ENCODE measurements at regions not wholly inside any gene's neighbourhood (a gene's known extent, or its start where the extent isn't known, plus 50 kb on each side); places are given as distances from the start of the nearest gene placed in this dataset.
"Not testable (repeated sequence)": the region's sequence is repeated elsewhere in the genome, so short reads cannot be mapped to it uniquely, and the experiment has no call there.

DNA sequence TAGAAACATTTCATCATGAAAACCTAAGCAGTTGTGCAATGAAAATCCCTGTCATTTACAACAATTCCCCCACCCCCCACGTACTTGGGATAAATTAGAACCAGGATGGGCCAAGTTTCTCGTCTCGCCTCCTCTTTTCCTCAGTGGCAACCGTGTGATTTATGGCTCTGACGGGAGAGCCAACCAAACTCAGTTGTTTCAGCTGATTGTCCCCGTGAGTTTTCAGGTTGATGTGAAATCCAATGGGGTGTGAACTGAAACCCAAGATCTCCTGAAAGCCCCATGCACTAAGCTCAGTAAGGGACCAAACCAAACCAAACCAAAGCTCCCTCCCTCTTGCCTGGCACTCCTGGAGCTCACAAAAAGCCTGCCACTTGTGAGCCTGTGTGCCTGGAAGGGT lies 138.7 kb upstream of the SLC24A2 start:
- DNase-seq: no peak

DNA sequence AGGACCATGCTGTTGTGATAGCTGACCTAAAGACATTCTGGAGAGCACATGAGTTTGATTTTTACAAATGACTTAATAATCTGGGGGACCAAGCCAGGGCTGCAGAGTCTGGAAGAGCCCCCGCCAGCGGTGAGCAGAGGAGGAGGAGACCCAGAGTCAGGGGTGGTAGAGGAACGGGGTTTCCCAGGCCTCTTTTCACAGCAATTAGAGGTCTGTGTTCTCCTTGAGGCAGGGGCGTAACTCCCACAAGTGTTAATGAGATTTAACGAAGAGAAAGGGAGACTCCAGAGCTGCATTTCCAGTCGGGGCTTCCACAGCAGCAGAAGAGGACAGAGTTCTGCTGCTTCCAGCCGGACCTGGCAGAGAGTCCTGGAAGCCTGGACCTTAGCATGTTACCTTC lies 137.9 kb upstream of the SLC24A2 start:
- DNase-seq: no peak

DNA sequence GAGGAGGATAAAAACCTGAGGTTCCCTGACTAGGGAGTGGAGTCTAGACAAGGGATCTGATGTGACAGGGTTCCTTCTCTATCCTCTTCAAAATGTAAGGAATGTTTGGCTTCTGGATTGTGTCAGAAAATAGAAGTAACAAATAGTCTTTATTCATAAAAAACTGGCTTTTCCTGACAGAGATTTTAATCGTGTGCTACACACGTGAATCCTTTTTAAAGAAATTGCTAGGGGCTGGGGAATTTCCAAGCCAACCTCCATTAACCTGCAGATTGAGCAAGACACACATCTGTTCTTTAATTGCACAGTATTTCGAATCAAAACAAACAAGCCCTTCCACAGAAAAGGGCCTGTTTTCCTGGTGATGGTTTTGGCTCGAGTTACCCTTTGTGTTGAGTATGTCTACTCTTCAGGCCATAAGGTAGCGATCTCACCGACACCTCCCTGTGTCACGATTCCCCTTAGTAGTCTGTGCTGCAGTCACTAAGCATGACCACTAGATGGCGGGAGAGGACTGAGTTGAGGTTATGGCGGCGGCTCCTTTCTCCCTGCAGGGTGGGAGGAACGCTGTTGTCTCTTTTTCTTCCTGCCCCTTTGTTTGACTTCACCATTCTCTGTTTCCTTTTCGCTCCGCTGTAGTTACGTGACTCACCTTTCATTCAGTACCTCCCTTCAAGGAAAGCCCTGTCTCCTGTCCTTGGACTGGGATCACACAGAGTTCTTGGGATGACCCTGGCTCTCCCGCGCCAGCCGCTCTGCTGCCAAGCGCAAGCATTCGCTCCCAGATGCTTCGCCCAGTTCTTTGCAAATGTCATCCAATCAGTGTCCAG lies 137.1 kb upstream of the SLC24A2 start:
- peak; percentile 83 for DNase-seq

DNA sequence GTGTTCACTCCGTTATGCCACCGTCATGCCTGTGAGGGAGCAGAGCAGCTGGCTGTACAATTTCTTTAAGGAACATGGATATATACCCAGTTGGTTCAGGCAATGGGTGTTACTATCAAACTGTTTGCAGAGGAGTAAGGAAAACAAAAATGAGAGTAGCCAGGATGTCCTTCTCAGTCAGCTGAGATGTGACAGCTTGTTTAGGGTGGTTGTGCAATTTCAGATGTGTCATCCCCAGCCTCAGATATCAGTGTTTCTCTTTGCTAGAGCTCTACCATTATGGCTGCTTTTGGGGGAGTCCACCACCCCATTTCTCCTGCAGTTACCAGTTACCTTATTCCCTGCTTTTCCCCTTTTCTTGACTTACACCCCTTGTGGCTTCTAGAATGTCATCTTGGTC lies 135.2 kb upstream of the SLC24A2 start:
- no peak for DNase-seq

DNA sequence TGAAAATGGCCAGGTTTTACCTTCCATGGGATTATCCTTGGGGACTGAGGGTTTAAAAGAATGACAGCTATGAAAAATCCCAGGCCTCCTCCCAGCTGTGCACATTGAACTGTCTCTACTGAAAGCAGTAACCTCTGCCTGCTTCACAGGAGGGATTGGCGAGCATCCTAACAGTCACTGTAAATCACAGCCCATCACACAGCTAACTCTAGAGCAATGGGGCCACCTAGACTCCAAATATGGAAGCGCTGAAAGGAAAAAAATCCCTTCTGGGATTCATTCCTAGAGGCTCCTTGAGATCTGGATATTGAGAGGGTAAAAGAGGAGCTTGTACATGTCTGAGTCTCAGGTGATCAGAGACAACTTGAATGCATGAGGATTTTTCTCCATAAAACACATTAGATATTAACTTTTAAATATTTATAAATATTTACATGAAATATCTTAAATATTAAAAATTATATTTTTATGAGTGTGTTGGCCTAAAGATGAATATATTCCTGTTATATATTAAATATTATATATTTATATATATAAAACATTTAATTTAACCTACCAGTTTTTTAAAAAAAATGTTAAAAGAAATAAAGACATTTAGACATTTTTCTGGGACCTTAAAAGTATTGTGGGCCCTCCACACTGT lies 133.8 kb upstream of the SLC24A2 start:
- peak; percentile 62 for DNase-seq

DNA sequence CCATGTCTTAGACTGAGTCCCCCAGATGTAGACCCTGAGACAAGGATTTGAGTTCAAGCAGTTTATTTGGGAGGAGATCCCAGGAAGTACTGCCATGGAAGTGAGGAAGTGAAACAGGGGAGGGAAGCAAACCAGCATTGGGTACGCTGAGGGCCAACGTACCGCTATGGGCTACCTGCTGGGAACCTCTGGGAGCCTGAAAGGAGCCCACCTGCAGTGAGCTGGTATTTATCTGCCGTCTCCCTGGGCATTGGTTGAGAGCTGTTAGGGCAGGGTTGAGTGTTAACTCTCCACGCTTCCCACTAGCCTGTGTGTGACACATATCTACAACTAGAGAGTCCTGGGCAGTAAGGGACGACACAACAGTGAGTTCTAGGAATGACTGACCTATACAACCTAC lies 131.6 kb upstream of the SLC24A2 start:
- DNase-seq: no peak

DNA sequence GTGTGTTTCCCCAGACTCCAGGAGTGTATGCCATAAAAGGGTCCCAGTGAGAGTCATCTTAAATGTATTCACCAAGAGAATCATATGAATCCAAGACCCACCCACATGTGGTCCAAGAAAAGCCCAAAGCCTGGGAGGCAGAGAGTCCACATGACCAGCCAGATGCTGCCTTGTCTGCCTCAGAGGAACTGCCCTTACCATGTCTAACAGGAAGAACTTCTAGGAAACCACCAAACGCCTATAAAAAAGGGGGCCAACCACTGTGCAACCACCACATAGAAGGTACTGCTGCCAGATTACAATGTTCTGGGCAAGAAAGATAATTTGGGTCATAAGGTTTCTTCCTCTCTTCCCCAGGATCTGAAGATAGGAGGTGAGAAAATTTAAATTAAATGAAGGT lies 129.8 kb upstream of the SLC24A2 start:
- DNase-seq: no peak

DNA sequence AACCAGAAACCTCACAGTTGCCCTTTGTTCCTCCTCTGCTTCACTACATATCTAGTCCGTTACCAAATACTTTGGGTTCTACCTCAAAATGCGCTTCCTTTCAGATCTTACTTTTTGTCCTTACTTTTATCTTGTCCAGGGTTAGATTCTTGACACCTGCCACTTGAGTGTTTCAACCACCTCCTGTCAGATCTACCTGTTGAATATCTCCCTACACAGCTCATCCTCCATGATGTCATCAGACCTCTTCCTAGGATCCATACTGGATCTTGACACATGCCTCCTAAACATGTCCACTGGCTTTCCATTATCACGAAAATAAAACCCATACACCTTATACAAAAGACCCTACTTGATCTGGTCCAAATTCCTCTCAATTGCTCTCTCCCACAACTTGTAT lies 125.2 kb upstream of the SLC24A2 start:
- no peak for DNase-seq

DNA sequence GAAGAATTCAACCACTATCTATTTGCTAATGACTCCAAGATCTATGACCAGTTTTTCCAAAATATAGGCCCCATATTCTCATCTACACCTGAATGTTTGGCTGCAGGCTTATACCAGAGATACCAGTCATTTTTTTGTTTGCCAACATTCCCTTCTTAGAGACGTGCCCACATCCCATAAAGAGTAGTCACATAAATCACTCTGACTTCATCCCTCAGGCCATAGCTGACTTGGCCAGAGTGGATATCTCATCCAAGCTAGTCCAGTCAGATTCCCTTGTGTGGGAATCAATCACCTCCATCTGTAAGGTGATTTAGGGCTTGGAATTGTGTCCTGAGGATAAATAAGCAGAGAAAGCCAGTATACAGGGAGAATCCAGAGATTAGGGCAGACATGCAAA lies 124.3 kb upstream of the SLC24A2 start:
- no peak for DNase-seq

DNA sequence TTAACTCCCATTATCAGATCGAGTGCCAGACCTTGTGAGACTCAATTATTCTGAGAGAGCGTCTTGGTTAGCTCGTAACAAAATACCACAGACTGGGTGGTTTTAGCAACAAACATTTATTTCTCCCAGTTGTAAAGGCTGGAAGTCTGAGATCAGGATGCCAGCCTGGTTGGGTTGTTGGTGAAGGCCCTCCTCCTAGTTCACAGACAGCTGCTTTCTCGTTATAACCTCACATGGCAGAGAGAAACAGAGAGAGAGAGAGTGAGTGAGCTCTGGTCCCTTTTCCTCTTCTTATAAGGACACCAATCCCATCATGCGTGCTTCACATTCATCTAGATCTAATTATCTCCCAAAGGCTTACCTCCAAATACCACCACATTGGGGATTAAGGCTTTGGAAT lies 114.2 kb upstream of the SLC24A2 start:
- DNase-seq: no peak

DNA sequence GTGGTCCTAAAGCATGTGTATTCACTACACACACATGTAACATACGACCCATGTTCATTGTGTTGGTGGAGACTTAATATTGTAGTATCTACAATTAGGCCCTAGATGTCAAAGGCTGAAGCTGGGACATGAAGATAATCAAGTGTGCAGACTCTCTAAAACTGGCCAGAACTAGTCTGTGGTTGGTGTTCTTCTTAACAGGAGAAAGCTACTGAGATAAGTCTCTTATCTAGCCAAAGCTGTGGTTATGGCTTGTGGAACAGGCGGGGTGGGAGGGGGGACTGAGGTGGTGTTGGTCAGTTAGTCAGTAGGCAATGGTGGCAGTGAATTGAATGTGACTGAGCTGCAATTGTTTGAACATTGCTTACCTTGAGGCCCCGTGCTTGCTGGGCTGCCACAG lies 112.7 kb upstream of the SLC24A2 start:
- no peak for DNase-seq

DNA sequence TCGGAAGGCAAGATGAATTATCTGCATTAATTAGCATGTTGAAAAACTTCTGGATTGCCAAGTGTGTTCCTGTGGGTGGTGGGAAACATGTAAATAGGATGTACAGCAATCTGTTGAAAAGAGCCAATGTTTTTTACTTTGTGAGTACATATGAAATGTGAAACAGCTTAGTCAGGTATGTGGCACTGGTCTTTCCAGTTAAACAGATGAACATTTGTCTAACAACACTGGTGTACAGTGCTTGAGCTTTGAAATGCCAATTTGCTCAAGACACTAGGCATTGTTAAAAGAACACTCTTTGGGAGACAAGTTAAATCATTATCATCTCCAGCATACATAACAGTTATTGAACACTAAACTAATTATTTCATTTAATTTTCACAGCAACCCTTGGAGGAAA lies 107.3 kb upstream of the SLC24A2 start:
- no peak for DNase-seq

DNA sequence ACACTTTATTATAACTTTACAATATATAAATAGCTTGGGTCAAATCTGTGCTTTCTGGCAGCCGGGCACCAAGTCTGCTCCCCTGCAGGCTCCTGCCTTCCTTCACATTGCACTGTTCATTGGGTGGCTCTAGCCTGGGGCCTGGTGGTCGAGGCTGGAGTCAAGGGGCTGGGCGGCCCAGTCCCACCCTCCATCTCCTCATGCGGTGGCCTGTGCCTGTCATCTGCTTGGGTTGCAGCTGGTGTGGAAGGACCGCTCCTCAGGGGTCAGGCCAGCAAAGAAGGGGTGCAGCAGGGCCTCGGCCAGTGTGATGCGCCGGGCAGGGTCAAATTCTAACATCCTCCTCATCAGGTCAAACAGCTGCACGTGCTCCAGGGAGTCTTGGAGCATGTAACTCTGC lies 106.7 kb upstream of the SLC24A2 start:
- DNase-seq: not testable (repeated sequence)

DNA sequence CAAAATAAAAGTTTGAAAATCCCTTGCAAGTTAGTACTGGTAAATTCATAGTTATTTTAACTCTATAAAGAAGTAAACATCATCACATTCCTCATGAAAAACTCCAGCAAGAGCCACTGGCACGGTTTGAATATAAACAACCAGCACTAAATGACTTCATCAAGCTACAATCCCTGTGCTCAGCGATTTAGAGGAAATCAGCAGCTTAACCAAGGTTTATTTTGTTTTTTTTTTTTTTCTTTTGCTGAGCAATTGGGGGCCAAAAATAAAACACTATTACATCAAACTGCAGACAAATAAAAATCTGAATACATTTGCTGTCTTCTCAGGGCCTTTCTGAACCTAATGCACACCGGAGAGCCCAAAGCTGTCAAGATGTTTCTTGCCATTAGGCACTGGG lies 106.2 kb upstream of the SLC24A2 start:
- DNase-seq: no peak

DNA sequence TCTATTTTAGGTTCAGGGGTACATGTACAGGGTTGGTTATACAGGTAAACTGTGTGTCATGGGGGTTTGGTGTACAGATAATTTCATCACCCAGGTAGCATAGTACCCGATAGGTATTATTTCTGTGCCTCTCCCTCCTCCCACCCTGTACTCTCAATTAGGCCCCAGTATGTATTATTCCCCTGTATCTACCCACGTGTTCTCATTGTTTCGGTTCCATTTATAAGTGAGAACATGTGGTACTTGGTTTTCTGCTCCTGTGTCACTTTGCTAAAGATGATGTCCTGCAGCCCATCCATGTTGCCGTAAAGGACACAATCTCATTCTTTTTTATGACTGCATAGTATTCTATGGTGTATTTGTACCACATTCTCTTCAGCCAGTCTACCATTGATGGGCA lies 96.8 kb upstream of the SLC24A2 start:
- no peak for DNase-seq

DNA sequence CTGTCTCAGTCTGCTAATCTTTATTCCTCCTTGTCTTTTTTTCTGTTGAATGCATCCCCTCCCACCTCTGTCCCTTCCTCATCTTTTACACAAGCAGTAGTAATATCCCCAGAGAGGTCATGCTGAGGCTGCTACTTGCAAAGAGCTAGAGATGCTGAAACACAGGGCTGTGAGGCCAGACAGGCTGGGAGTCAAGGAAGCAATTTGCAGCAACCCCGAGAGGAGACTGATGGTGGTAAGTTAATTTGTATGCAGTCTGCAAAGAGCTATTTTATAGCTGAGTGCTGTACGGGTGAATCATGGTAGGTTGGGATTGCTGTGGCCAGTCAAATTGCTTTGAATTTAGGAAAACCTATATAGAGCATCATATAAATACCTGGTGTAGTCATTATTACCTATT lies 90.2 kb upstream of the SLC24A2 start:
- no peak for DNase-seq

DNA sequence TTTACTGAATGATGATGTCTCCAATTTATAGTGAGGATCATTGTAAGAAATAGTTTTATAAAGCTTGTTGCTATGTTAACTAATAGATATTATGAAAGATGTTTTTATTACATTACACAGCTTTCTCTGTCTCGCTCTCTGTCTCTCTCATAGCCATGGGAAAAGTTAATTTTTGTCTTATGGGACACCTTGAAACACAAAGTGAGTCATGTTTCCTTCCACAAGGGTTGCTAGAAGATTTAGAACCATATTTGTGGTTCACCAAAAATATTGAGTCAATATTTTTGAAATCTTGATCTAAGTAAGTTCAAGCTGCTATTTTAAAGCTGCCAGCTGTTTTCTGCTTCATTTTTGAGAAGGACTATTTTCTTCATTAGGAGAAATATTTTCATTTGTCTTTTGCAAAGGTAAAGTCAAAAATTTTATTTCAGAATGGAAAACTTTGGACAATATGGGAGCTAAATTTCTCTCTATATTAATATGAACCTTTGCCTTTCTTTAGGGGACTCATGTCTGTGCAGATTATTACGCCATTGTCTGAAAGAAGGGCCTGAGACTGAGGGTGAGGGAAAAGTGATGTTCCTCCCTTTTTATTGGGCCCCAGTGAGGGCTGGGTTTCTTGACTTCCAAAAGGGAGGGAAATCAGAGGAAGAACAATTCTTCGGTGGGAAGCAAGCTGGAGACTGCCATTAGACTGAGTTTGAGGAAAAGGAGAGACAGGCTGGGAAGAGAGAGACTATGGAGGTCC lies 87.9 kb upstream of the SLC24A2 start:
- DNase-seq: no peak

DNA sequence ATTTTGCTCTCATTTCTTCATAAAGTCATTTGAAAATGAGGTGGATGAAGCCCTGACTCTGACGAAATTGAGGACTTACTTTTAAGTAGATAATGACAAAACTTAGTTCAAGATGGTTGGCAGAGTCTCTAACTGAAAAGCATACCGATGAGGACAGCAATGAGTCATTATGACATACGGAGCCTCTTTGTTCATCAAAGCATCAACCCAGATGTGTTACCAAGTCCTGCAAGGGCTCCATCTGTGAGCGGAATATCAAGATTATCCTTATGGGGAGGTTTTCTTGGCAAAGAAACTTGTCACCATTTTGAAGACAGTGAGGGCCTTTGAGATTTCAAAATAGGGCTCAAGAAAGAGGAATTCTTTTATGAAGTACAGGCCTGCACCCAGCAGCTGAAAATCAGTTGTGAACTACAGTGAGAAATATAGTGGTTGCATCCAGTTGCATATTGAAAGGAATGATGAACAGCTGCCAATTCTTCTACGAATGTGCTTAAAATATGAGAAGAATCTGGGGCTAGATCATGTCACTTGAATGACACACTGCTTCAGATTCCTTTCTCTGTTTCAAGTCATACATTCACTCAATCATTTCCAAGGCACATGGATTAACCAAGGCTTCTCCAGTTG lies 86.6 kb upstream of the SLC24A2 start:
- DNase-seq: no peak

DNA sequence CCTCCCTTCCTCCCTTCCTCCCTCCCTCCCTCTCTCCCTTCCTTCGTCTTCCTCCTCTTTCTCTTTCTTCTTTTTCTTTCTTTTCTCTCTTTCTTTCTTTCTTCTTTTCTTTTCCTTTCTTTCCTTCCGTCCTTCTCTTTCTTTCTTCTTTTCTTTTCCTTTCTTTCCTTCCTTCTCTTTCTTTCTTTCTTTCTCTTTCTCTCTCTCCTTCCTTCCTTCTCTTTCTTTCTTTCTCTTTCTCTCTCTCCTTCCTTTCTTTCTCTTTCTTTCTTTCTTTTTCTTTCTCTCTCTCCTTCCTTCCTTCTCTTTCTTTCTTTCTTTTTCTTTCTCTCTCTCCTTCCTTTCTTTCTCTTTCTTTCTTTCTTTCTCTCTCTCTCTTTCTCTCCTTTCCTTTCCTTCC lies 84.4 kb upstream of the SLC24A2 start:
- DNase-seq: not testable (repeated sequence)

DNA sequence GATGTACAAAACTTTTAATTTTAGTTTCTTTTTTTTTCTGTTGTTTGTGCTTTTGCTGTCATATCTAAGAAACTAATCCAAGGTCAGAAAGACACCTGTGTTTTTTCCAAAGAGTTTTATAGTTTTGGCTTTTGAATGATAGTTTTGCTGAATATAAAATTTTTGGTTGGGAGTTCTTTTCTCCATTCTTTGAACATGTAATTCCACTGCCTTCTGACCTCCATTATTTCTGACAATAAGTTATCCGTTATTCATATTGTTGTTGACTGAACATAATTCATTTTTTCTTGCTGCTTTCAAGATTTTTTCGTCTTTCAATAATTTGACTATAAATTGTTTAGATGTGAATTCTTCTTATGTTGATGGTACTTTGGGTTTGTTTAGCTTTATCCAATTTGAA lies 82.2 kb upstream of the SLC24A2 start:
- DNase-seq: no peak

DNA sequence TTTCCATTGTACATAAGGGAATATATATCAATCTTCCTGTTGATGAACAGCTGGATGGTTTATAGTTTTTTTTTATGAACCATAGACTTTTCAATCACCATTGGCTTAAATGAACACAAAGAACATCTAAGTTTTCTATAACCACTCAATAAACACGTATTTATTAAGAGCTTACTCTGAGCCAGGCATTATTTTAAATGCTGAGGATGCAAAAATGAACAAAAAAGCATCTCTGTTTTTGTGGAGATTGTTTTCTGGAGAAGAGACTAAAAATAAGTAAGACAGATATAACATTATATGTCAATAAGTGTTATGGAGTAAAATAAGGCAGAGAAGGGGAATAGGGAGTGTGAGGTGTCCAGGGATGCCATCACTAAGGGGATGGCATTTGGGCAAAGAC lies 52.1 kb upstream of the SLC24A2 start:
- no peak for DNase-seq

Measured in NCI-H2171 treated with DMSO at 0.1 percent for 48 hours (cell line).